ENCODE measurements at regions not wholly inside any gene's neighbourhood (a gene's known extent, or its start where the extent isn't known, plus 50 kb on each side); places are given as distances from the start of the nearest gene placed in this dataset.

DNA sequence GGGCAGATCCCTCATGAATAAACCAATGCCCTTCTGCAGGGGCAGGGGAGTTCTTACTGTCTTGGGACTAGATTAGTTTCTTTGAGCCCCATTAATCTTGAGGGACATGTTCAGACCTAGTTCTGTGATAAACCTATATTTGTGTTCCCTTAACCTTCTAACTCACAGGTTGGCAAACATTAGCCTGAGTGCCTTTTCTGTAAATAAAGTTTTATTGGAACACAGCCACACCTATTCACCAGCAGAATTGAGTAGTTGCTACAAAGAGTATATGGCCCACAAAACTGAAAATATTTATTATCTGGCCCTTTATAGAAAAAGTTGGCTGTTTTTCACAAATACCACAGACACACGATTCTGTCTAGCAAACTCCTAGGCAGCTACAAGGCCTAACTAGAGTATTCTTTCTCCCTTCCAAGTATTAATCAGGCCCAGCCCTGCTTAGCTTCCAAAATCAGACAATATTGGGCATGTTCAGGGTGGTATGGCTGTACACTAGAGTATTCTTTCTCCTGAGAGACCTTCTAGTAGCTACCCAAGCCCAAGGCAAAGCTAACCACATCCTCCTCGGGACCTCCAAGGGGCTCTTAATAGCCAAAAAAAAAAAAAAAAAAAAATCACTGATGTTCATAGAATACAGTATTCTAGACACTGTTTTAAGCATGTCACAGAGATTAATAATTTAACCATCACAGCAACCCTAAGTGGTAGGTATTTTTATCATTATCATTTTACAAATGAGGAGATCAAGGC is 199.3 kb upstream of the PWP1 start:
- Histone ChIP-seq H3K36me3 (ENCODE audit: low read depth, low read length) (no peaks in the 10 kb centered on the region), H3K27me3 (ENCODE audit: low read length) (no peaks in the 10 kb centered on the region), H2AFZ (ENCODE audit: low read length) (no peak overlapping the region), H3F3A (ENCODE audit: low read length, unreplicated experiment) (no peaks in the 10 kb centered on the region), H3K4me1 (ENCODE audit: insufficient read depth, low read length) (no peaks in the 10 kb centered on the region; the same call in 1 of the 2 replicates), H4K20me1 (ENCODE audit: low read length) (no peaks in the 10 kb centered on the region), H3K4me3 (ENCODE audit: low read length) (no peak overlapping the region), H3K4me2 (ENCODE audit: low read length) (no peak overlapping the region), H3K9me2 (replicated peaks; ENCODE audit: low read length) (no peaks in the 10 kb centered on the region), H3K9me3 (ENCODE audit: low read length) (no peaks in the 10 kb centered on the region), H3K9ac (ENCODE audit: low read length) (no peak overlapping the region), H3K79me2 (ENCODE audit: low read length) (no peaks in the 10 kb centered on the region), H3K27ac (ENCODE audit: low read length) (no peak overlapping the region)
- TF ChIP-seq CTCF (conservative IDR thresholded peaks at IDR 0.05; ENCODE audit: low read depth, low read length) (no peak), EZH2phosphoT487 (IDR thresholded peaks at IDR 0.05; ENCODE audit: borderline replicate concordance, low read length) (no peak), EZH2 (IDR thresholded peaks at IDR 0.05; ENCODE audit: low read length, unreplicated experiment) (no peak)
- intact Hi-C loops (cut with micrococcal nuclease), result no loop called here
- ATAC-seq (no peak), DNase-seq (no peak)
- CTCF ChIA-PET, result no interaction called here
- POLR2A ChIA-PET (ENCODE audit: unreplicated experiment), result no interaction called here
- BruUV-seq (replicated peaks), result no TSS peak

DNA sequence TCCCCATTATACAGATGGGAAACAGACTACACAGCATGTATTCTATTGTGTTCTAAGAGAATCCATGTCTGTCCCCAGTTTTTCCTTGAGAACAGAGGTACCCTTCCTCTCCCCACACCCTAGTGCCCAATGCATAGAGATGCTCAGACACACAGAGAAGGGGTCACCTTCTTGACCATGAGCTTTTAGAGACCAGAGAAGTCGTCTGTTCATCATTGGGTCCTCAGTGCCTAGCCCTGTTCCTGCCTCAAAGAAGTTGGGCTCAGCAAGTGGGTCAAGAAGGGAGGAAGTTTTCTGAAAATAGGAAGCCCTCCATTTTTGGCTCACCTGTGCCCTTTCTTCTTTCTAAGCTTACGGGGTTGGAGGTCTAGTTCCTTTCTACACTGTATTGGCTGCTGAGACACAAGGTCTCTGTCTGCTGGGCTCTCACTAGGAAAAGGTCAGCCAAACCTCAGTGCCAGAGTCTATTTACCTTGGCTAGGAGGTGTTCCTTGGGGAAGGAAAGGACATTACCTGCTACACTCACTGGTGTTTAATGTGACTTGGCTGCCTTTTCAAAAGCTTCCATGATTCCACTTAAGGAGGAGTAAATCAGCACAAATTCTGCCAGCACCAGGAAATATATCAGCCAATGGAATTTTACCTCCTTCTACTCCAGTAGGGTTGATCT is 198.5 kb upstream of the PWP1 start:
- H3K79me2 ChIP-seq (ENCODE audit: low read length), result no peaks in the 10 kb centered on the region
- POLR2A ChIA-PET (ENCODE audit: unreplicated experiment), result no interaction called here
- no peaks in the 10 kb centered on the region for H3F3A ChIP-seq (ENCODE audit: low read length, unreplicated experiment)

More for the DNA sequence above, 198.5 kb upstream of the PWP1 start:
- Histone ChIP-seq H3K27ac (ENCODE audit: low read length) (no peak overlapping the region), H3K9me3 (ENCODE audit: low read length) (no peaks in the 10 kb centered on the region), H2AFZ (ENCODE audit: low read length) (no peak overlapping the region), H3K9me2 (replicated peaks; ENCODE audit: low read length) (no peaks in the 10 kb centered on the region), H3K9ac (ENCODE audit: low read length) (no peak overlapping the region), H4K20me1 (ENCODE audit: low read length) (no peaks in the 10 kb centered on the region), H3K4me3 (ENCODE audit: low read length) (no peak overlapping the region), H3K4me2 (ENCODE audit: low read length) (no peak overlapping the region), H3K27me3 (ENCODE audit: low read length) (no peaks in the 10 kb centered on the region), H3K36me3 (ENCODE audit: low read depth, low read length) (no peaks in the 10 kb centered on the region), H3K4me1 (ENCODE audit: insufficient read depth, low read length) (no peaks in the 10 kb centered on the region; the same call in 1 of the 2 replicates)
- intact Hi-C loops (cut with micrococcal nuclease), result no loop called here
- no TSS peak for BruUV-seq (replicated peaks)
- no peak for DNase-seq
- ATAC-seq, result no peak
- TF ChIP-seq EZH2 (IDR thresholded peaks at IDR 0.05; ENCODE audit: low read length, unreplicated experiment), result no peak
- TF ChIP-seq CTCF (conservative IDR thresholded peaks at IDR 0.05; ENCODE audit: low read depth, low read length), result no peak
- no peak for TF ChIP-seq EZH2phosphoT487 (IDR thresholded peaks at IDR 0.05; ENCODE audit: borderline replicate concordance, low read length)
- CTCF ChIA-PET, result no interaction called here

Measured in PC-3 (cell line).